ENCODE measurements at regions not wholly inside any gene's neighbourhood (a gene's known extent, or its start where the extent isn't known, plus 50 kb on each side); places are given as distances from the start of the nearest gene placed in this dataset.

- TF ChIP-seq GABPA (IDR thresholded peaks at IDR 0.05; ENCODE audit: low read depth), result no peak
- TF ChIP-seq SPI1 (IDR thresholded peaks at IDR 0.05; ENCODE audit: borderline replicate concordance, low read depth), result no peak
- TF ChIP-seq POLR2AphosphoS5 (IDR thresholded peaks at IDR 0.05; ENCODE audit: low read depth), result no peak
- no peak for TF ChIP-seq REST (IDR thresholded peaks at IDR 0.05; ENCODE audit: insufficient replicate concordance, low read depth)
- no peak for TF ChIP-seq CTCF (IDR thresholded peaks at IDR 0.05; ENCODE audit: insufficient read depth, low read length)
- no peak for DNase-seq (ENCODE audit: low read depth in 1 of 2, low spot score in 1 of 2)
- Histone ChIP-seq H3K27ac (replicated peaks) (no peak overlapping the region), H3K4me3 (replicated peaks; ENCODE audit: insufficient read depth, low read length) (no peak overlapping the region), H3K27me3 (ENCODE audit: insufficient read depth, poor library complexity, severe bottlenecking) (no peaks in the 10 kb centered on the region)
These were observed 545.6 kb upstream of the LCORL start for GRCh38 chr4:18566970-18567799.

- no peak for DNase-seq (ENCODE audit: low read depth in 1 of 2, low spot score in 1 of 2)
- no peak overlapping the region for H3K27ac ChIP-seq (replicated peaks)
- no peak for TF ChIP-seq GABPA (IDR thresholded peaks at IDR 0.05; ENCODE audit: low read depth)
- no peak for TF ChIP-seq SPI1 (IDR thresholded peaks at IDR 0.05; ENCODE audit: borderline replicate concordance, low read depth)
- TF ChIP-seq CTCF (IDR thresholded peaks at IDR 0.05; ENCODE audit: insufficient read depth, low read length), result no peak
- no peak overlapping the region for H3K4me3 ChIP-seq (replicated peaks; ENCODE audit: insufficient read depth, low read length)
- no peaks in the 10 kb centered on the region for H3K27me3 ChIP-seq (ENCODE audit: insufficient read depth, poor library complexity, severe bottlenecking)
These were observed 537.9 kb upstream of the LCORL start for GRCh38 chr4:18559492-18559891.

- TF ChIP-seq POLR2AphosphoS5 (IDR thresholded peaks at IDR 0.05; ENCODE audit: low read depth) (no peak), SPI1 (IDR thresholded peaks at IDR 0.05; ENCODE audit: borderline replicate concordance, low read depth) (no peak), REST (IDR thresholded peaks at IDR 0.05; ENCODE audit: insufficient replicate concordance, low read depth) (no peak), CTCF (IDR thresholded peaks at IDR 0.05; ENCODE audit: insufficient read depth, low read length) (no peak), GABPA (IDR thresholded peaks at IDR 0.05; ENCODE audit: low read depth) (no peak)
- Histone ChIP-seq H3K4me3 (replicated peaks; ENCODE audit: insufficient read depth, low read length) (no peak overlapping the region), H3K27ac (replicated peaks) (no peak overlapping the region), H3K27me3 (ENCODE audit: insufficient read depth, poor library complexity, severe bottlenecking) (no peaks in the 10 kb centered on the region)
- no peak for DNase-seq (ENCODE audit: low read depth in 1 of 2, low spot score in 1 of 2)
These were observed 534.8 kb upstream of the LCORL start for GRCh38 chr4:18556402-18556801.

Data from HL-60 (cell line).